VCaP (cell line): ENCODE measurements at regions not wholly inside any gene's neighbourhood (a gene's known extent, or its start where the extent isn't known, plus 50 kb on each side); places are given as distances from the start of the nearest gene placed in this dataset.
A peak's percentile ranks its signal among the peaks of the same experiment; 100 is the strongest.

Source experiments
- H3K27ac ChIP-seq: fragments of 450-650 bp; 2 replicates; pipeline ENCODE4 v1.5.1; 2017
- TF ChIP-seq, protein P1 (sequence below): fragments of 450-650 bp; conservative IDR thresholded peaks from 2 replicates; pipeline ENCODE4 v1.5.1; 2017; ENCODE audit warnings: mild to moderate bottlenecking, moderate library complexity

DNA sequence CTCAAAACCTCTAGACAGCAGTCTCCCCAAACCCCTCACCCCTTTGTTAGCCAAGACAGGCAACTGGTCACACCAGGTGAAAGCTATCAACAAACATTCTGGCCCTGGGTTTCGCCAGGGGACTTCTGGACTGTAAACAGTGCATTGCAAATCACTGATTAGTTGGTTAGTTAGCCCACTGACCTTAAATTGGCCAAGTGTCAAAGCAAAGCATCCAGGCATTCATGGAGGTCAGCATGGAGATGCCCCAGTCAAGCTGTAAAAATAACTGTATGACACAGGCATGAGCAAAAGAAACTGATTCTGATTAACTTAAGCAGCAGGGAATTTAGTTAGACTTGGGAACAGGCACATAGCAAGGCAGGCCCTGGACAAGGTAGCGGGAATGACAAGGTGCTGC lies 156.0 kb upstream of the TTC29 start:
- no peak overlapping the region for H3K27ac ChIP-seq
- TF ChIP-seq, protein P1, sequence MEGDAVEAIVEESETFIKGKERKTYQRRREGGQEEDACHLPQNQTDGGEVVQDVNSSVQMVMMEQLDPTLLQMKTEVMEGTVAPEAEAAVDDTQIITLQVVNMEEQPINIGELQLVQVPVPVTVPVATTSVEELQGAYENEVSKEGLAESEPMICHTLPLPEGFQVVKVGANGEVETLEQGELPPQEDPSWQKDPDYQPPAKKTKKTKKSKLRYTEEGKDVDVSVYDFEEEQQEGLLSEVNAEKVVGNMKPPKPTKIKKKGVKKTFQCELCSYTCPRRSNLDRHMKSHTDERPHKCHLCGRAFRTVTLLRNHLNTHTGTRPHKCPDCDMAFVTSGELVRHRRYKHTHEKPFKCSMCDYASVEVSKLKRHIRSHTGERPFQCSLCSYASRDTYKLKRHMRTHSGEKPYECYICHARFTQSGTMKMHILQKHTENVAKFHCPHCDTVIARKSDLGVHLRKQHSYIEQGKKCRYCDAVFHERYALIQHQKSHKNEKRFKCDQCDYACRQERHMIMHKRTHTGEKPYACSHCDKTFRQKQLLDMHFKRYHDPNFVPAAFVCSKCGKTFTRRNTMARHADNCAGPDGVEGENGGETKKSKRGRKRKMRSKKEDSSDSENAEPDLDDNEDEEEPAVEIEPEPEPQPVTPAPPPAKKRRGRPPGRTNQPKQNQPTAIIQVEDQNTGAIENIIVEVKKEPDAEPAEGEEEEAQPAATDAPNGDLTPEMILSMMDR, result no peak

DNA sequence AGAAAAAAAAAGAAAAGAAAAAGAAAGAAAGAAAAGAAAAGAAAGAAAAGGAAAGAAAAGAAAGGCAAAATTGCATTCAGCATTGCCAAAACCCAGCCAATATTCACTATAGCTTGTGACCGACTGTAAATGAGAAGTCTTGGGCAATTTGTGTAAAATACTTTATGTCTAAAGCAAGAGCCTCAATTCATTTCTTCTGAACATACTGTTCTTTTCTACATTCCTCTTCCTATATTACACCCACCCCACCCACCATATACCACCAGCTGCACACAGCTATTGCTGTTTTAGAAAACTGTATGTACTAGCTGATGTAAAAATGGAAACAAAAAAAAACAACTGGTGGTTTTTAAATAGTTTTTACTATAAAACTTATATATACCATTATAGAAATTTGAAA lies 156.9 kb upstream of the TTC29 start:
- TF ChIP-seq, protein P1, result no peak
- no peak overlapping the region for H3K27ac ChIP-seq

DNA sequence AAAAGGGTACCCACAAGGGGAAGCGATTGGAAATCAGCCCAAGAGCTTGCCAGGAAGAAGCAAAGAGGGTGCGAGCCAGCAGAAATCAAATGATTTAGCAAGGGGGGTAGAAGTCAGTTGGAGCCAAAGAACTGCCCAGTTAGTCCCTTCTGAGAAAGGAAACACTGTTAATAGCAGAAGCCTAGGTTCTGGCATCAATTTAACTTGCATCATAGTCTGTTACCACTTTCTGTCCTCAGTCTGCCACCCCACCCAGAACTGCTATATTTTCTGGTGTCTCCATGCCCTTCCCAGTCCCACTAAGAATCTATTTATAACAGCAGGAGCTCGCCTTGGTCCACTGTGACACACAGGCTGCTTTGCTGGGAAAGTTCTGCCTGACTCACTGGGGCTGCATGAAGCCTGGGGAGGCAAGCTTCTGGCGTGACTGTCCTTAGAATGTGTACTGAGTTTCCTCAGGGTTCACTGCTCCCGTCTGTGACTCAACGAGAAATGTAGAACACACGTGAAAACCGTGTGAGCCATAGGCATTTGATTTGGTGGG lies 157.8 kb upstream of the TTC29 start:
- H3K27ac ChIP-seq, result no peak overlapping the region
- TF ChIP-seq, protein P1, result no peak

DNA sequence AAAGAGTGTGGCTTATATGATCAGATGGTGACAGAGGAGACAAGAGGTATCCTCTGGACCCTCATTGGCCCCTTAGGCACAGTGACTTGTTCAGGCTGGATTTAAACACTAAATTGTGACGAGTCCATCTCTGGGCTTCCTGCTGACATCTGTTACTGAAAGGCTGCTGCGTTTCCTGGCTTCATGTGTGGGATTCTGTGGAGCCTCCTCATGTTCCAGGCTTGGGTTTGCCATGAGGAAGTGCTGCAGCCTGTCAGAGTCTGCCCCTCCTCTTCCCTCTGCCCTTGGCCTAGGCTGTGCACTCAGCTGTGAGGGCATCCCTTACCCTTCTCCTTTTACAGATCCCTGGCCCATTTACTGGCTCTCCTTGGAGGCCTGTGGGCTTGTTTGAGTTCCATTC lies 159.1 kb upstream of the TTC29 start:
- no peak overlapping the region for H3K27ac ChIP-seq
- TF ChIP-seq, protein P1, result no peak

DNA sequence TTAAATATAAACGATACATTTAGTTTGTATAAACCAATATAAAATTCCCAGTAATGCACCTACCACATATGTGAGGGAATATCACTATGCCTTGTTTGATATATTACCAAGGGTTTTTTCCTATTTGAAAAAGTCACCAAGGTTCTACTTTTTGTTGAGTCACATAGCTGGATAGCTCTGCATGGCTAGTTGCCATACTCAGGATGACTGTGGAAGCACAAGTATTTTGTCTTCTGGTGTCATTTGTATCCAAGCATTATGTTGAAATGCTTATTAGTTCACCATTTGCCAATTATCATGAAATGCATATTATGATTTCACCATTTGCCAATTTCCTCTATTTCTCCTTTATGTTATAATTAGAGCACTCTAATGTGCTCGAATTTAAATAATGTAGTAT lies 162.7 kb upstream of the TTC29 start:
- H3K27ac ChIP-seq, result no peak overlapping the region
- TF ChIP-seq, protein P1, result no peak

DNA sequence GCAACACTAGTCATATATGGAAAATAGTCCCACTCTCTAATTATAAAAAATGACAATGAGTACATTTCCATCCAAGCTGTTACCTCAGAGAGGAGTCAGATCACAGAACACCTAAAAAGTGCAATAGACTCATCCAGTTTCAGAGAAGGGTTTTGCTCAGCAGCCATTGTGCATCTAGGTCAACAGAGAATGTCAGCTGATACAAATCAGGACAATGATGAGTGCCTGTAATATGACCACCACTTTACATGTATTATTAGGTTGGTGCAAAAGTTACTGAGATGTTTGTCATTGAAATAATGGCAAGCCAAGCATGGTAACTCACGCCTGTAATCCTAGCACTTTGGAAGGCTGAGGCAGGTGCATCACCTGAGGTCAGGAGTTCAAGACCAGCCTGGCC lies 164.1 kb upstream of the TTC29 start:
- TF ChIP-seq, protein P1, result no peak
- H3K27ac ChIP-seq, result no peak overlapping the region

DNA sequence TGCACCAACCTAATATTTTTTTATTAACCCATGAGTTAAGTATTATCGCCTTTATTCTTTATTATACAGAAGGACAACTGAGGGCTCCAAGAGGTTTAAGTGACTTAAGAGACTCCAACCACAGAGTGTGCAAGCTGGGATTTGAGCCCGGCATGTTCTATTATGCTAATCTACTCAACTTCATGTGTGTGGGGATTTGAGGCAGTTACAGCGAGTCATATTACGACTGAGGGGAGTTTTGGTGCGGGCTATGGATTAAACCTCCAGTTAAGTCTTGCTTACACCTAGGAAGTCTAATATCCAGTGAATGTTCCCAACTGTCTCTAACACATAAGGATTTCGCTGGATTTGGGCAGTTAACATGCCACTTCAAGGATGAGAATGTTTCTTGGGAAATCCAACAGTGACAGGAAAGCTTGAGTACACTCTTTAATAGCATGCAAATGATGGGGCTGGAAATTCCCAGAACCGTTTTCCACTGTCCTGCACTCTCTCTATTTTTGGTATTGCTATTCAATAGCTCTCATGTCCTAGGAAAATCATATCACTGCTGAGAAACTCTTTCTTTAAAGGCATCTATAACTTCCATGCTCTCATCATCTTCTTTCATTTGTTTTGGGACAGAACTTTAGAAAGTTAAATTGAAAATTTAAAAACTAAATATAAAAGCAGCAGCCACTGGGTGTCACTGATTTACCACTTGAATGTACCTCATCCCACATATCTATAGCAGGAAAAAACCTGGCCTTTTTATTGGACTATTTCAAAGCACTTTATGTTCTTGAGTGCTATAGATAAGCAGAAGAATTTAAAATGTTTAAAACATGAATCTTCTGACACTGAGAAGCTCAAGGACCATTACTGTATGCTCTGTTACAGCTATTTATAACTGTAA lies 165.1 kb upstream of the TTC29 start:
- TF ChIP-seq, protein P1, result peak; percentile 74
- H3K27ac ChIP-seq, result peak overlapping the region; percentile 15; the same call in 1 of the 2 replicates

DNA sequence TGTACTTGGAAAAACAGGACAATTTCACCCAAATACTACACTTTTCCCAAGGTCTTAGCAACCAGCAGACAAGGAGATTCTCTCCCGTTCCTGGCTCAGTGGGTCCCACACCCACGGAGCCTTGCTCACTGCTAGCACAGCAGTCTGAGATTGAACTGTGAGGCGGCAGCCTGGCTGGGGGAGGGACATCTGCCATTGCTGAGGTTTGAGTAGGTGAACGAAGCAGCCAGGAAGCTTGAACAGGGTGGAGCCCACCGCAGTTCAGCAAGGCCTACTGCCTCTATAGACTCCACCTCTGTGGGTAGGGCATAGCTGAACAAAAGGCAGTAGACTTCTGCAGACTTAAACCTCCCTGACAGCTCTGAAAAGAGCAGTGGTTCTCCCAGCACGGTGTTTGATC lies 166.5 kb upstream of the TTC29 start:
- peak overlapping the region; percentile 15; the same call in 1 of the 2 replicates for H3K27ac ChIP-seq
